AG04449 (cell line): ENCODE measurements at regions not wholly inside any gene's neighbourhood (a gene's known extent, or its start where the extent isn't known, plus 50 kb on each side); places are given as distances from the start of the nearest gene placed in this dataset.

Experiments
- CTCF ChIA-PET: fragments of 350-600 bp; formaldehyde crosslinking; extraction: SDS; loops from one replicate; lab custom pipeline; 2021; ENCODE audit warnings: antibody characterized with exemption; lab: Yijun Ruan, JAX
- POLR2A ChIA-PET: fragments of 400-600, 350-600 bp; formaldehyde crosslinking; extraction: SDS; loops from one replicate; lab custom pipeline; 2020; ENCODE audit warnings: antibody characterized with exemption, inconsistent platforms; lab: Yijun Ruan, JAX
- DNase-seq: peaks from one replicate; pipeline ENCODE4 v3.0.0-alpha.2; 2010; ENCODE audit warnings: low read depth, low spot score
- H3K4me3 ChIP-seq: 2 replicates; pipeline ENCODE4 v1.5.1; 2011; ENCODE audit warnings: low read depth, mild to moderate bottlenecking, control low read depth, low read length
- TF ChIP-seq, protein P1 (sequence below): IDR thresholded peaks from one replicate; pipeline ENCODE4 v1.5.1; 2011; ENCODE audit warnings: mild to moderate bottlenecking, moderate library complexity, low read length, control low read depth, inconsistent platforms; ENCODE audit not compliant: insufficient read depth; ENCODE audit errors: missing control alignments

DNA sequence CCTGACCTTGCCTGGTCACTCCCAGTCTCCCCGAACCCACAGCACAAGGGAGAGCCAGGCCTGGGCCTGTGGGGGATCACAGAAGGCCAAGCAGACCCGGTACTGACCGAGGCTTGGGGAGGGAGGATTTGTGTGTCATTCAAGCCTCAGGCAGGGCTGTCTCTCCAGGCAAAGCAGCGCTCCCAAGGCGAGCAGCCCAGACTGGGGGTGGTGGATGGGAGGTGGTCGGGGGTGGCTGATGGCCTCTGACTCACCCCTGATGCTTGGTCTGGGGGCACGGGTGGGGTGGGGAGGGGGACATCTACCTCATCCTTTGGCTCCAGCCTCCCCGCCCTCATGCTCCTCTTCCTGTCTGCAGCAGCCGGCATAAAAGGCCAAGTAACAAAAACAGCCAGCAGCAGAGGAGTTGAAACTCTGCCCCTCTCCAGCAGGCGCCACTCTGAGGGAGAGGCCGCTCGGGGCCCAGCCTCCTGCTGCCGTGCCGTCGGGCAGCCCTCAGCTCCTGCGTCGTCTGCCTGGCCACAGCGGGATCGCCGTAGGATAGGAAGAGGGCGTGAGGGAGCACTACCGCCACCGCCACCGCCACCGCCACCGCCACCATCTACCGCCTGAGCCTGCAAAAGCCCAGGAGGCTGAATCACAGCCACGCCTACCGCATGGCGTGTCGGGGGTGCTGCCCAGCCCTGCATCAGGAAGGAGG is 166.0 kb downstream of the OLFM1 start:
- ChIA-PET CTCF (no interaction called here), POLR2A (no interaction called here)
- TF ChIP-seq, protein P1, sequence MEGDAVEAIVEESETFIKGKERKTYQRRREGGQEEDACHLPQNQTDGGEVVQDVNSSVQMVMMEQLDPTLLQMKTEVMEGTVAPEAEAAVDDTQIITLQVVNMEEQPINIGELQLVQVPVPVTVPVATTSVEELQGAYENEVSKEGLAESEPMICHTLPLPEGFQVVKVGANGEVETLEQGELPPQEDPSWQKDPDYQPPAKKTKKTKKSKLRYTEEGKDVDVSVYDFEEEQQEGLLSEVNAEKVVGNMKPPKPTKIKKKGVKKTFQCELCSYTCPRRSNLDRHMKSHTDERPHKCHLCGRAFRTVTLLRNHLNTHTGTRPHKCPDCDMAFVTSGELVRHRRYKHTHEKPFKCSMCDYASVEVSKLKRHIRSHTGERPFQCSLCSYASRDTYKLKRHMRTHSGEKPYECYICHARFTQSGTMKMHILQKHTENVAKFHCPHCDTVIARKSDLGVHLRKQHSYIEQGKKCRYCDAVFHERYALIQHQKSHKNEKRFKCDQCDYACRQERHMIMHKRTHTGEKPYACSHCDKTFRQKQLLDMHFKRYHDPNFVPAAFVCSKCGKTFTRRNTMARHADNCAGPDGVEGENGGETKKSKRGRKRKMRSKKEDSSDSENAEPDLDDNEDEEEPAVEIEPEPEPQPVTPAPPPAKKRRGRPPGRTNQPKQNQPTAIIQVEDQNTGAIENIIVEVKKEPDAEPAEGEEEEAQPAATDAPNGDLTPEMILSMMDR: no peak
- DNase-seq: no peak
- no peak overlapping the region for H3K4me3 ChIP-seq

DNA sequence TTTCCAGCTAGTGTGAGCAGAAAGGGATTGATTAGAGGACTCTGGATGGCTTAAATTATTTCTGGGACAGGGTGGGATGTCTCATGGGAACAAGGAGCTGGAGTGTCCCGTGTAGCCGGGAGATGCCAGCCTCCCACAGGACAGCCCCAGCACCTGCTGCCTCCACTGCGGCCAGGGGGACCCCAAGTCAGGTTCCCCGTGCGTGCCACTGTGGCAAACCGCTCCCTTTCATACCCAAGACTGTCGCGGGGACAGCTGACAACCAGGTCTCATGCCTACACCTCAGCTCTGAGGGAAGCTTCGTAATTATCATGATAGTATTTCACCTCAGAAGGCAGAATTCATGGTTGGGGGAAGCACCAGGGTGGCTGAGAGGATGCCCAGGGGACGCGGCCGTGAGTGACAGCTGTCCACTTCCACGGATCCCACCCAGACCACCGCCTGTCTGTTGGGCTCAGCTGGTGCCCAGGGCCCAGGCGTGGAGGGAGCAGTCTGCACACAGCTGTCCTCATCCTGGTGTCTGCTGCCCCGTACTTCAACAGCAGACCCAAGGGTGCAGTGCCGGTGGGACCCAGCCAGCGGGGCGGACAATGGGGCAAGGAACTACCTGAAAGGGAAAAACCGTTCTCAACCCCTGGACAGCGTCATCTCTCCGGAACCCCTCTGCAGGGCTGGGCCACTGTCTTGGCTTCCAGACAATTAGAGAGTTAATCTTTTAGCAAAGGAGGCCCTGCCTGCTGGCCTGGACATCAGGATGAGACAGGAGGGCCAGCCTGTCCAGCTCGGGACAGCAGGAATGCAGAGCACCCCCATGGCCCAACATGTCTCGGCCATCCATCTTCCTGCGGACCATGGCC is 166.9 kb downstream of the OLFM1 start:
- ChIA-PET POLR2A (no interaction called here), CTCF (no interaction called here)
- TF ChIP-seq, protein P1: no peak
- DNase-seq: no peak
- no peak overlapping the region for H3K4me3 ChIP-seq

DNA sequence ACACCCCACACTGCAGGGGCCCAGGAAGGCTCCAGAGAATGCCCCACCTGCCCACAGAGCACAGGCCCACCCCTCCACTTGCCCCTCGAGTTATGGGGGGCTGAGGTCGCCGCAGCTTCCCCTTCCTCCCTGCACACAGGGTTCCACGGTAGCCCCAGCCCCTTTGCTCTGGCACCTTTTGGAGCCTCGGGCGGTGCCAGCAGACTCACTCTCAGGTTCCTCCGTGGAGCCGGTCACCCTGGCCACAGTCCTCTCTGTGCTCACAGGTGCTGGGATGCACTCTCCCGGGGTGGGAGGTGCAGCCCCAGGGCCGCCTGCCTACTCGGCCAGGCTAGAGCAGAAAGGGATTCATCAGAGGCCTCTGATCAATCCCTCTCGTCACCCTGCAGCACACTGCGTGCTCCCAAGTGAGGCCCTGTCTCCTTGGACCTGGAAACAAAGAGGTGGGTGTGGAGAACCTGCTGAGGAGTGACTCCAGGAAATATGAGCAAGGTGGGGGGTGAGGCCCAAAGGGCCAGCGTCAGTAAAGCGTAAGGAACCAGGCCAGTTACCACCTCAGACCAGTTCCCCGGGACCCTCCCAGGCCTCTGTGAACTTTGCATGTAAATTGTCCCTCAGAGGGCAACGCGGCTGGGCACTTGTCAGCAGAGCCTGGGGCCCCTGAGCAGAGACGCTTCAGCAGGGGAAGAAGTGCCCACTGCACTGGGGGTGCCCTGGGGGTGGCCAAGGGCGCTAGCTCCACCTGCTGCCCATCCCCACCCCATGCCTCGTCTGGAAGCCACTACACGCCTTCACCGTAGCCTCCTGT is 167.8 kb downstream of the OLFM1 start:
- ChIA-PET CTCF (no interaction called here), POLR2A (no interaction called here)
- no peak for DNase-seq
- no peak overlapping the region for H3K4me3 ChIP-seq
- TF ChIP-seq, protein P1: no peak

DNA sequence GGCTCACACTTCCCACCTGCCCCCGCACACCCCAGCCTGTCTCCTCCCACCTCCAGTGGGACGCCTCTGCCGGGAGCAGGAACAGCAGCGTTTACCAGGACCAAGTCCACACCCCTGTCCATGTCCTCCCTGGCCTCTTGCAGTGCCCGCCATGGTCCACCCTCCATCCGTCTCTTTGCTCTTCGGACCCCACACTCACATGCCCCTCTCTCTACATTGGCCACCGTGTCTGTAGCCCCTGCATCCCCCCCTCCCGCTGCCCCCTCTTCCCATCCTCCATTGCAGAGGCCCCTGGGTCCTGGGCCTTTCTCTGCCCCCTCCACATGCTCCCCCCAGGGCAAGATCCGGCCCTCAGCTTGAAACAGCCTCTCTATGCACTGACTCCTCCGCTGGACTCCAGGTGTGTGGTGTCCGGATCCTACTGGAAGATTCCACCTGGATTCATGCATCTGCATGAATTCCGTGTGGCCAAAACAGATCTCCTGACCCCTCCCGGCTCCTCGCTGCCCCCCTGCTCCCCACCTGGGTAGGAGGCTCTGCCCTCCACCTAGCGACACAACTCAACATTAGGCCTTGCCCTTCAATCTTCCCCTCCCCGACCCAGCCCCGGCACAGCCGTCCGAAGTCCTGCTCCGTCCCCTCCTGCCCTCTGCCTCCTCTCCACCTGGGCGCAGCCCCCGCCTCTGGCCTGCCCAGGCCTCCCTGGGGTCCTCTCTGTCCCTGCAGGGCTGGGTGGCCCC is 168.5 kb downstream of the OLFM1 start:
- TF ChIP-seq, protein P1: no peak
- POLR2A ChIA-PET: no interaction called here
- no peak for DNase-seq
- H3K4me3 ChIP-seq: no peak overlapping the region
- CTCF ChIA-PET: no interaction called here

DNA sequence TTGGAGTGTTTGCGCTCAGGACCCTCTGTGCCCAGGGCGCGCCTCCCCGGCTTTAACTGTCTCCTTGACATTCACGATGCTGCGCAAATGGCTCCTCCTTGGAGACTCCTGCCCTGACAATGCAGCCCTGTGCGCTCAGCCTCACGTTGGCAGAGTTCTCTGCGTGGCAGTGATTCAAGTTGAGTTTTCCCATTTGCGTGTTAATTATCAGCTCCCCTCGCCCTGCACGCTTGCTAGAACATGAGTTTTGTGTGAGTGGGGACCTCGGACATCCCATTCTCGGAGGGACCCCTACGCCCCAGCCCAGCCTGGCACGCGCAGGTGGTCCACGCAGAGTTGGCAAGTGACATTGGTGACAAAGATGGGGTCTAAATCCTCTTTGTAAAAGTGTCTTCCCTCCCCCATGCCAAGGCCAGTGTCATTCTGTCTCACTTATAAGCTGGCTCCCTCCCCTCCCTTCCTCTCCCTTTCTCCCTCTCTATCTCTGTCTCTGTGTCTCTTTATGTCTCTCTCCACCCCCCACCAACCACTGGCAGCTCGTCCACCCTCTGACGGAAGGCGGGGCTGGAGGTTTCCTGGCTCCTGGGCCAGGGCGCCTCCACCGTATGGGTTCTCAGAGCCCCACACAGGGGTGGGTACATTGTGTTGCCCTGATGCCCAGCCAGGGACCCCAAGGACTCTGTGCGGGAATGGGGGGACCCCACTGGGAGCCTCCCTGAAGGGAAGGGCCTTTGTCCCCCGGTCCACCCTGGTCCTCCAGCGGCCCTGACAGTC is 169.3 kb downstream of the OLFM1 start:
- TF ChIP-seq, protein P1: no peak
- DNase-seq: no peak
- CTCF ChIA-PET: no interaction called here
- POLR2A ChIA-PET: no interaction called here
- H3K4me3 ChIP-seq: no peak overlapping the region
